SU-DHL-6 (cell line): ENCODE measurements at regions not wholly inside any gene's neighbourhood (a gene's known extent, or its start where the extent isn't known, plus 50 kb on each side); places are given as distances from the start of the nearest gene placed in this dataset.

Experiments
- H2AFZ ChIP-seq: fragments of 200-600 bp; sonication (generic); 2 replicates; pipeline ENCODE4 v1.6.1; 2014; ENCODE audit warnings: low read depth, mild to moderate bottlenecking, moderate library complexity, mixed read lengths, antibody characterized with exemption, low read length; ENCODE audit not compliant: severe bottlenecking
- H3F3A ChIP-seq: fragments of 200-600 bp; shearing (Covaris generic); 2 replicates; pipeline ENCODE4 v1.6.0; 2016; ENCODE audit warnings: antibody characterized with exemption, mild to moderate bottlenecking; ENCODE audit not compliant: insufficient read depth
- H3K27ac ChIP-seq: fragments of 200-600 bp; sonication (generic); 2 replicates; pipeline ENCODE4 v1.5.1; 2016; ENCODE audit warnings: low read depth, mild to moderate bottlenecking, low read length, moderate library complexity, mixed read lengths
- H3K27me3 ChIP-seq: fragments of 200-600 bp; sonication (generic), shearing (Covaris generic); 2 replicates; pipeline ENCODE4 v1.6.0; 2014; ENCODE audit warnings: mild to moderate bottlenecking, low read length
- H3K36me3 ChIP-seq: fragments of 200-600 bp; sonication (generic); 2 replicates; pipeline ENCODE4 v1.6.1; 2014; ENCODE audit warnings: mild to moderate bottlenecking, low read length, mixed read lengths
- H3K4me2 ChIP-seq: fragments of 300-600, 200-600 bp; shearing (Covaris generic), sonication (generic); 2 replicates; pipeline ENCODE4 v1.6.0; 2014; ENCODE audit warnings: low read length, low read depth, mild to moderate bottlenecking; ENCODE audit not compliant: poor library complexity, severe bottlenecking
- H3K4me3 ChIP-seq: fragments of 200-600 bp; sonication (generic); 2 replicates; pipeline ENCODE4 v1.5.1; 2014; ENCODE audit warnings: antibody characterized with exemption, low read length, mild to moderate bottlenecking, mixed read lengths; ENCODE audit not compliant: insufficient read depth, poor library complexity, severe bottlenecking
- H3K79me2 ChIP-seq: fragments of 200-600 bp; sonication (generic); 2 replicates; pipeline ENCODE4 v1.6.1; 2014; ENCODE audit warnings: mild to moderate bottlenecking, low read length, moderate library complexity; ENCODE audit not compliant: insufficient read depth
- H3K9ac ChIP-seq: fragments of 200-600 bp; sonication (generic); 2 replicates; pipeline ENCODE4 v1.7.0; 2014; ENCODE audit warnings: mild to moderate bottlenecking, low read length
- H3K9me2 ChIP-seq: fragments of 200-600 bp; sonication (generic); replicated peaks from 2 replicates; pipeline ENCODE4 v1.6.1; 2014; ENCODE audit warnings: low read length; ENCODE audit not compliant: insufficient read depth
- H3K9me3 ChIP-seq: fragments of 200-600 bp; sonication (generic); 2 replicates; pipeline ENCODE4 v1.6.1; 2014; ENCODE audit warnings: low read length, mixed read lengths; ENCODE audit not compliant: insufficient read depth
- H4K20me1 ChIP-seq: fragments of 200-600 bp; sonication (generic); 2 replicates; pipeline ENCODE4 v1.6.1; 2014; ENCODE audit warnings: low read depth, mild to moderate bottlenecking, antibody characterized with exemption, low read length, moderate library complexity, mixed read lengths
- CTCF ChIP-seq: fragments of 200-600 bp; sonication (generic); IDR thresholded peaks from one replicate; pipeline ENCODE4 v1.5.1; 2017; ENCODE audit warnings: antibody characterized with exemption, mild to moderate bottlenecking, low read length, moderate library complexity; ENCODE audit not compliant: insufficient read depth, poor library complexity, severe bottlenecking
- EZH2phosphoT487 ChIP-seq: fragments of 200-600 bp; sonication (generic), shearing (Covaris generic); conservative IDR thresholded peaks from 2 replicates; pipeline ENCODE4 v1.6.1; 2018; ENCODE audit warnings: mild to moderate bottlenecking, antibody characterized with exemption, low read length, moderate library complexity, mixed read lengths

GRCh38 chr1:88016947-88017346, 667.1 kb upstream of the PKN2 start:
- no peak overlapping the region for H3K4me3 ChIP-seq
- no peak overlapping the region for H2AFZ ChIP-seq

DNA sequence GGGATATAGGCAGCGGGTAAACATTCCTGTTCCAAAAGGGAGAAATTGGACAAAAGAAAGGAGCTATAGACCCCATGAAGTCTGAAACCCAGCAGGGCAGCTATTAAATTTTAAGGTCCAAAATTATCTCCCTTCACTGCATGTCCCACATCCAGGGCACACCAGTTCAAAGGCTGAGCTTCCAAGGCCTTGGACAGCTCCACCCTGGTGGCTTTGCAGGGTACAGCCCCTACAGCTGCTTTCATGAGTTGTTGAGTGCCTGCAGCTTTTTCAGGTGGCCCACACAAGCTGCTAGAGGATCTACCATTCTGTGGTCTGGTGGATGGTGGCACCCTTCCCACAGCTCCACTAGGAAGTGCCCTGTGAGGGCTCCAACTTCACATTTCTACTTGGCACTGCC, 662.5 kb upstream of the PKN2 start:
- Histone ChIP-seq H3K79me2 (no peaks in the 10 kb centered on the region), H4K20me1 (no peaks in the 10 kb centered on the region), H3K9ac (no peak overlapping the region), H2AFZ (no peak overlapping the region), H3K27ac (no peak overlapping the region), H3K9me2 (no peaks in the 10 kb centered on the region), H3K4me2 (no peak overlapping the region), H3F3A (no peaks in the 10 kb centered on the region), H3K27me3 (no peaks in the 10 kb centered on the region), H3K9me3 (no peaks in the 10 kb centered on the region), H3K4me3 (no peak overlapping the region), H3K36me3 (no peaks in the 10 kb centered on the region)
- TF ChIP-seq CTCF (no peak), EZH2phosphoT487 (no peak)

More at GRCh38 chr1:88016947-88017346, 667.1 kb upstream of the PKN2 start:
- Histone ChIP-seq H3K9me3 (no peaks in the 10 kb centered on the region), H4K20me1 (no peaks in the 10 kb centered on the region), H3K79me2 (no peaks in the 10 kb centered on the region), H3K9ac (no peak overlapping the region), H3K36me3 (no peaks in the 10 kb centered on the region), H3K9me2 (no peaks in the 10 kb centered on the region), H3K27ac (no peak overlapping the region), H3K27me3 (no peaks in the 10 kb centered on the region), H3F3A (no peaks in the 10 kb centered on the region), H3K4me2 (no peak overlapping the region)
- TF ChIP-seq CTCF (no peak), EZH2phosphoT487 (no peak)

GRCh38 chr1:88022516-88022915, 661.6 kb upstream of the PKN2 start:
- H3K9me2 ChIP-seq = no peaks in the 10 kb centered on the region
- TF ChIP-seq CTCF (no peak), EZH2phosphoT487 (no peak)
- H3K36me3 ChIP-seq = no peaks in the 10 kb centered on the region

GRCh38 chr1:88029142-88029541, 654.9 kb upstream of the PKN2 start:
- no peak overlapping the region for H3K4me2 ChIP-seq

More at GRCh38 chr1:88022516-88022915, 661.6 kb upstream of the PKN2 start:
- no peaks in the 10 kb centered on the region for H3K27me3 ChIP-seq
- H3K9me3 ChIP-seq = no peaks in the 10 kb centered on the region
- no peak overlapping the region for H3K9ac ChIP-seq
- no peaks in the 10 kb centered on the region for H4K20me1 ChIP-seq
- no peak overlapping the region for H2AFZ ChIP-seq
- no peak overlapping the region for H3K4me2 ChIP-seq
- H3K4me3 ChIP-seq = no peak overlapping the region
- H3F3A ChIP-seq = no peaks in the 10 kb centered on the region
- H3K79me2 ChIP-seq = no peaks in the 10 kb centered on the region
- no peak overlapping the region for H3K27ac ChIP-seq

More at GRCh38 chr1:88029142-88029541, 654.9 kb upstream of the PKN2 start:
- Histone ChIP-seq H3K9ac (no peak overlapping the region), H3F3A (no peaks in the 10 kb centered on the region), H3K79me2 (no peaks in the 10 kb centered on the region), H3K27ac (no peak overlapping the region), H3K36me3 (no peaks in the 10 kb centered on the region), H3K4me3 (no peak overlapping the region), H3K9me3 (no peaks in the 10 kb centered on the region), H4K20me1 (no peaks in the 10 kb centered on the region), H3K9me2 (no peaks in the 10 kb centered on the region), H2AFZ (no peak overlapping the region), H3K27me3 (no peaks in the 10 kb centered on the region)
- TF ChIP-seq CTCF = no peak
- no peak for TF ChIP-seq EZH2phosphoT487
